C1 segment of cervical spinal cord (tissue), 14 donors: ENCODE measurements at regions not wholly inside any gene's neighbourhood (a gene's known extent, or its start where the extent isn't known, plus 50 kb on each side); places are given as distances from the start of the nearest gene placed in this dataset.
"Not testable (repeated sequence)": the region's sequence is repeated elsewhere in the genome, so short reads cannot be mapped to it uniquely, and the experiment has no call there.

Experiments used
- DNase-seq, 14 donors: peaks; one replicate each; lab custom pipeline; 2025; lab: John Stamatoyannopoulos, UW

DNA sequence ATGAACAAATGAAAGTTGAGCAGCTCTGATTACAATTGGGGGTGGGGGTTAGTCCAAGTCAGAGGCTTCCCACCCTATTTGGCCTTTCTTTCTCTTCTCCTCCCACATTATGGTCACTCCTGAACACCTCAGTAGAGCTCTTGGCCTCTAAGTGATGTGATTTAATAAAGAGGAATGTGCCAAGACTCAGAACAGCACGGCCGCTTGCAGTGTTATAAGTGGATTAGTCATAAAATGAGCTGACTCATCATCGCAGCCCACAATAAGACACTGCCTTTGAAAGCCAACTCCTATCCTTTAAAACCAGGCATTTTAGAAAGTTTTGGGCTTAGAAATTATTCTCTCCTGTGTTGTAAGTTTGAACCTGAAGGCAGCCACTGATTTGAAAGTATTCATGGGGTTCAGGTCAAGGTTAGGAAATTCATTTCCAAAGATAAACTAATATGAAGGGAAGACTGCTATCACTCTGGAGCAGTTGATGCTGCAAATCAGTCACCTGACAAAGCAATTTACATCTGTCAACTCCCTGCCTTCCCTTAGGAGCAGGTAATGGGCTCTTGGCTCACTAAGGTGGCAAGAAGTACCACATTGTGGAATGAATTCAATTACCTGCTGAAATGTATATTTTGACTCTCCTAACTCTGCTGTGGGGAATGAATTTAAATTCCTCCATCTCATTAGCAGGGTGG lies 283.6 kb upstream of the NMUR2 start:
- DNase-seq, result no peak

DNA sequence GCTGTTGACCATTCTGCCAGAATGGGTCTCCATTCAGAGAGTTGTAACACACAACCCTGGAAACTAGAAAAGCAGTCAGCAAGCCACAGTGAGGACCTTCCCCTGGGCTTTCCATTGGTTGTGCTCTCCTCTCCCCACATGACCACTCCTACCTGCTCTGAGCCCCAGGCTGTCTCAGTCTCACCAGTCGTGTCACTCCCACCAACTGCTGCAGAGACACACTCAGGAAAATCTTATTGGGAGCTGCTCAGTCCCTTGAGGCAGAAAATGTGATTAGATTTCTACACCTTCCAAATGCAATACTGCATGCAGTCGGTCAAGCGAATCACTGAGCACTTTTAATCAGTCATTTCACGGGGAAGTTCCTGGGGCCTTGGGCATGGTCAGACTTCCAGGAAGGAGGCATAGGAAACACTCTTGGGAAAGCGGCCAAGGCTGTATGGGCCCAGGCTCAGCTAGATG lies 284.2 kb upstream of the NMUR2 start:
- DNase-seq, result no peak

DNA sequence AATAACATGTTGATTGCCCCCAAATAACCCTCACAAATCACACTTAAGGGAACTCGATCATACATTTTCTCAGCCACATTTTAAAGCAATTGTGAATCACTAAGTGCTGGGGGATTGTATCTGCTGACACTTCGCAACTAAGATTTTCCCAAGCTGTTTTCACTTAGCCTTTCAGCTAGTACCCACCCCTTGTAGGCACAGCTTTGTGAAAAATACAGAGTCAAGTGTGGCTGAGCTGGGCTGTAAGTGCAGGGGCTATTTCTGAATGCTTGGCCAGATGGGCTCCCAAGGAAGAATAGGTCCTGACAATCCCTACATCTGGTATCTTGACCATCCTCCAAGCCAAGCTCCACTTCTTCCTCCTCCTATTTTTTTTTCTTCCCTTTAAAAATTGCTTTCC lies 289.2 kb upstream of the NMUR2 start:
- no peak for DNase-seq

DNA sequence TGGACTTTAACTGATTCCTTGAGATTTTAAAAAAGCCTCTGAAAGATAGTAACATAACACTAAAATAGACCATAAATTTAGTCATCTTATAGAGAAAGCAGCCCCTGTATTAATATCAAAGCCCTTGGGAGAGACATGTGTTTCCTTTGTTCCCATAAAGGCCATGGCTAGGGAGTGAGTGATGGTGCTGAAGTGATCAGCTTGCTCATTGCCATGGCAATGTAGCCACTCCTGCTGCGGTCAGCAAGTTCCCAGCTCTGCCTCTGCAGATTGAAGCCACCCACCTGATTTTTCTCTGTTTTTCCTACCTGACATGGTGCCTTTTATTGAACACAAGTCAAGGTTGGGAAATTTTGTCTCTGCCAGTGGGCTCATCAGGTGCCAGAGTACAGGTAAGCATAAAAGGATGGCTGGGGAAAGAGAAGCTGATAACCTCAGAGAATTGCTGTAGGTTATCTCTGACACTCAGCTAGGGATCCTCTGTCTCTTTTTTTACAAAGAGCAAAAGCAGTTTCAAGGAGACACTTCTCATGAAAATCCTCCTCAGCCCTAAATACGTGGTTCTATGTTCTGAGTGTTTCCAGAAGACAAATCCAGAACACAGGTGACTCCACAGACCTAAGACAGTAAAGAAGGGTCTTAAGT lies 296.3 kb upstream of the NMUR2 start:
- no peak for DNase-seq

DNA sequence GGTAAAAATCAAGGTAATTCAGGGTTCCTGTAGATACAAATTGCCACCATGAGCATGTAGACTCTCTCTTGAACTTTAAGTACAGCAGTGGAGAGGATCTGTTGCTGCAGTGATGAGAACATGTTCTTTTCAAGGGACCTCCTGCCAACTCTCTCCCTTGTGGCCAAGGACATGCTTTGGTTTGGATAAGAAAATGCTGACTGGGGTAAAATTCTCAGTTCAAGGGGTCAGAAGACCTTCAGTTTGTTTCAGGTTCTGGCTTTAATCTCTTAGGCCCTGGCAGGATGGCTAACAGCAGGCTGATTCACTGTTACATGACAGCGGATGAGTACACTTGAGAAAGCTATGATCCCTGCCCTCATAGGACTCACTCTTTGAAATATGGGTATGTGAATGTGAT lies 299.2 kb upstream of the NMUR2 start:
- no peak for DNase-seq

DNA sequence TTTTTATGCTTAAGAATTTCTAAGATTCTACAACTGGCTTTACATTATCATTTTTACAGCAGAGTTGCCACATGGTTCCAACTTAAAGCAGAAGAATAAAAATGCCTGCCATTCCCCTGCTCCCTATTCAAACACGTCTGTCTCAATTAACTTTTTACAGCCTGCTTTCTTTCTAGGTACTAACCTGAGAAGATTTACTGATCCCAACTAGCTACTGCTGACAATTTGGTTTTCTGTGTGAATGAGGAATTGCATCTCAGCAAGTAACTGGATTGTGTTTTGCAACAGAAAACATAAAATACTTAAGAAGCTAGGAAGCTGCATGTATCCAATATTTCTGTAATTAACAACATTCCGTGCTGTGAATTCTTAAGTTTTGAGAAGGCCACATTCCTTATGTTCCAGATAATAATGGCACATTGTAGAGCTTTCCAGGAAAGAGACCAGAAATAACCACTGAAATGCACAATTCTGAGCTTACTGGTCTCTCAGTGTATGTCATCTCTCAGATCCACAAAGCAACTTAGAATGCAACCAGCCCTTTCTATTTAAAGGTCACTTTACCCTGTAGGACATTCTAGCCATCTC lies 306.8 kb upstream of the NMUR2 start:
- no peak for DNase-seq

DNA sequence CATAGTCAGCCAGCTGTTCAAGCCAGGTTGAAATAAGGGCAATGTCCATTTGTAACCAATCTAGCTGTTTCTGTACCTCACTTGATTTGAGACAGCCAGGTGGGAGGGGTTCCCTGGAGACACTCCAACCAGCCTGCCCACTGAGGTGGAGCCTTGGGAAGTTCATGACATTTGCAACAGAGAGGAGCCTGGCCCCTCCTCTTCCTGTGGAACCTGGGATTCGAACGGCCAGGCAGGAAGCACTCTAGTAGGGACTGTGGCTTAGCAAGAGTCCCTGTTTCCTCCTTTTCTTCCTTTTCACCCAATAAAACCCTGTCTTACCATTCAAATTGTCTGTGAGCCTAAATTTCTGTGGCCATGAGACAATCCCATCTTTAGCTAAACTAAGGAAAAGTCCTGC lies 312.3 kb upstream of the NMUR2 start:
- DNase-seq, result no peak

DNA sequence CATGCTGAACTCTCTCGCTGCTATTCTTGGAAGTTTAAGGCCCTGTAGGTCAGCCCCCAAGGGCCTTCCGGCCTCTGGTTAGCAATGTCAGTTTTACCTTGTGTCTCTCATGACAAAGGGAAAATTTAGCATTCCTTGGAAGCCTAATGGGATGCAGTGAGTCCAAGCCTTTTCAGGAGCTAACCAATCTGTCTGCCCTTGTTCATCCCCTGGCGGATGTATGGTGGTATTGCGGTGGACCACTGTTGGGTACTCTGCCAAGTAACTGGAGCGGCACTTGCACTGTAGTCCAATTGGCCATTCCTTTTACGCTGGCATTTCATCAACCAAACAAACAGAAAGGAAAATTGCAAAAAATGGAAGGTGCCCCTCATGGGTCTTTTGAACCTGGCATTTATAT lies 318.4 kb upstream of the NMUR2 start:
- DNase-seq, result no peak

DNA sequence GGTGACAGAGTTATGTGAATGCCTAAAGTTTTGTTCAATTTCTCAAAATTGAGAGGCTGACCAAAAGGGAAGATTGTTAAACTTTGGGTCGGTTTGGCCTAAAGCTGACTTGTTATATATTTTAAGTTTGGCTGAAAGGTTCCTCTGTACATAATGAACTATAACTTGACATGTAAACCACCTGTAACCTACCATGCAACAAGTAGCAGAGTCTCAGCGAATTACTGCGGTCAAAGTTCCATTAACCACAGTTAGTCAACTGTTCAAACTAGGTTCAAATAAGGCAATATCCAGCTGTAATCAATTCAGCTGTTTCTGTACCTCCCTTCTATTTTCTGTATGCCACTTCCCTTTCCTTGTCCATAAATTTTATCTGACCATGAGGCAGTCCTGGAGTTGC lies 325.1 kb upstream of the NMUR2 start:
- DNase-seq, result no peak

DNA sequence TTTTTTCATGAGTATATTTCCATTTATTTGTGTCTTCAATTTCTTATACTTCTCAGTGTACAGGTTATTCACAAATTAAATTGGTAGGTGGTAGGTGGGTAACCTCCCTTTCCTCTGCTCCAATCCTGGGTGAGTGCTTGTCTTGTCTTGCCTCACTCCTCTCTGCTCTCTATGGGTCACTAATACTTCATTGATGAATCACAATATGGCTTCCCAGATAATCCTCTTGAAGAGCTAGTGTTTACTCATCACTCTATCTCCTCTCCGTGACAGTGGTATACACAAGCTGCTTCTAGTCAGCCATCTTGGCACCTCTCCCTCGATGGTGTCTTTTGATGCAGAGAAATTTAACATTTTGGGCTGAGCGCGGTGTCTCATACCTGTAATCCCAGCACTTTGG lies 331.8 kb upstream of the NMUR2 start:
- DNase-seq, result no peak

DNA sequence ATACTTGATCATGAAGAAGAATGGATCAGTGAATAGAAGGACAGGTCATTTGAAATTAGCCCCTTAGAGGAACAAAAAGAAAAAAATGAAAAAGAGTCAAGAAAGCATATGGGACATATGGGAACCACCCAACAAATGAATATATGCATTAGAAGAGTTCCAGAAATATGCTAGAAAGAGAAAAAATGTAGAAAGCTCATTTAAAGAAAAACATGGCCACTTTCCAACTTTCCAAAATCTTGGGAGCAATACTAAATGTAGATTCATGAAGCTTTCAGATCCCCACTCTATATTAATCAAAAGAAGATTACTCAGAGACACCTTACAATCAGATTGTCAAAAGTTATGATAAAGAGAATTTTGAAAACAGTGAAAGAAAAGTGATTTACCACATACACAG lies 334.8 kb upstream of the NMUR2 start:
- DNase-seq, result no peak

DNA sequence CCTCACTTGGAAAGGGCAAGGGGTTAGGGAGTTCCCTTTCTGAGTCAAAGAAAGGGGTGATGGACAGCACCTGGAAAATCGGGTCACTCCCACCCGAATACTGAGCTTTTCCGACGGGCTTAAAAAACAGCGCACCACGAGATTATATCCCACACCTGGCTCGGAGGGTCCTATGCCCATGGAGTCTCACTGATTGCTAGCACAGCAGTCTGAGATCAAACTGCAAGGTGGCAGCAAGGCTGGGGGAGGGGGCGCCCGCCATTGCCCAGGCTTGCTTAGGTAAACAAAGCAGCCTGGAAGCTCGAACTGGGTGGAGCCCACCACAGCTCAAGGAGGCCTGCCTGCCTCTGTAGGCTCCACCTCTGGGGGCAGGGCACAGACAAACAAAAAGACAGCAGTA lies 336.0 kb upstream of the NMUR2 start:
- DNase-seq, result not testable (repeated sequence)

DNA sequence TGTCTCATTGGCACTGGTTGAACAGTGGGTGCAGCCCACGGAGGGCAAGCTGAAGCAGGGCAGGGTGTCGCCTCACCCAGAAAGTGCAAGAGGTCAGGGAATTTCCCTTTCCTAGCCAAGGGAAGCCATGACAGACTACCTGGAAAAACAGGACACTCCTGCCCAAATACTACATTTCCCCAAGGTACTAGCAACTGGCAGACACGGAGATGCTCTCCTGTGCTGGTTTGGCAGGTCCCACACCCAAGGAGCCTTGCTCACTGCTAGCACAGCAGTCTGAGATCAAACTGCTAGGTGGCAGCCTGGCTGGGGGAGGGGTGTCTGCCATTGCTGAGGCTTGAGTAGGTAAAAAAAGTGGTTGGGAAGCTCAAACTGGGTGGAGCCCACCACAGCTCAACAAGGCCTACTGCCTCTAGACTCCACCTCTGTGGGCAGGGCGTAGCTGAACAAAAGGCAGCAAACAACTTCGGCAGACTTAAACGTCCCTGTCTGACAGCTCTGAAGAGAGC lies 382.7 kb upstream of the NMUR2 start:
- DNase-seq, result not testable (repeated sequence)

DNA sequence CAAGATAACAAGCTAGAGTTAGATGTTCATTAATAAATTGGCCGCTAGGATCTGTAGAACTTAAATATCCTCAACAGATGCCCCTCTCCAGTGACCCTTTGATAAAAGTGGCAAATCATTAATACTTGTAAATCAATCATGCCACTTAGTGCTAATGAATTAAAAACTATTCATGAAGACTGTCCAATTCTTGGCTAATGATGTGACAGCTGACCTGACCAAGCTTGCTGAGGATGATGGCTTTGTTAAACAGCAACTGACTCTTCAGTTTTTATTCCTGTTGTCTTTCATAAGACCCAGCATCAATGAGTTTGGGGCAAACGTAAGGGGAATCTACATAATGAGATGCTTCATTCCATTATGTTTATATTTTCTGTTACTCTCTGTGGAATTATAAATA lies 396.8 kb upstream of the NMUR2 start:
- DNase-seq, result no peak

DNA sequence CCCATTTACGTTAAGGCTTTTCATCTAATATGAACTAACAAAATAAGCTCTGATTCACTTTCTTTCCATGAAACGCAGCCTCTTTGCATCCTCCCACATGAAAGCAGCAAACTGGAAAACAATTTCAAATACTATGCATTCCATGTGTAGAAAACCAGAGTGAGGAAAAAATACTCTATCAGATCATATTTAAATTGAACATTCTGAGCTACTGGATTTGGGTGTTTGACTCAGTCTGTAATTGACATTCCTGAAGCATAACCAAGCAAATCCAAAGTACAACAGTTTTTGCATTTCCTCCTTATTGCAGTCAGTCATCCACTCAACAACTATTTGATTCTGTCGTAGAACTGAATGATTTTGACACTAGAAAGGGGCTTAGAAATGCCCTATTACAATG lies 399.1 kb upstream of the NMUR2 start:
- no peak for DNase-seq

DNA sequence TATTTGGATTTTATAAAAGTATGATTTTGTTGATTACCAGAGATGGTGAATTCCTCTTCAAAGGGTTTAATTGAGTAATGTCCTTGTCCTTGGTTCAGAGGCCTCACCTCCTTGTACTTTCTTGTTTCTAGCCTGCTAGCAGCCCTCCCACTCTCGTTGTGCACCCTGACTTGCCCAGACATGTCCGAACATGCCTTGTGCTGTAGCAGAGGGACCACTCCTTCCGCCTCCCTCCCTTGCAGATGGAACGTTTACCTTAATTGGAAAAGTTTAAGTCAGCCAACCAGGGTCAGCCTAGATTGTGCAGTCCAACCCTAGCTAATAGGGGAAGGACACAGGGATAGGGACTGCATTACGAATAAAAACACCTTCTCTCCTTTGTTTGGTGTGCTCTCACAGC lies 406.9 kb upstream of the NMUR2 start:
- DNase-seq, result no peak

DNA sequence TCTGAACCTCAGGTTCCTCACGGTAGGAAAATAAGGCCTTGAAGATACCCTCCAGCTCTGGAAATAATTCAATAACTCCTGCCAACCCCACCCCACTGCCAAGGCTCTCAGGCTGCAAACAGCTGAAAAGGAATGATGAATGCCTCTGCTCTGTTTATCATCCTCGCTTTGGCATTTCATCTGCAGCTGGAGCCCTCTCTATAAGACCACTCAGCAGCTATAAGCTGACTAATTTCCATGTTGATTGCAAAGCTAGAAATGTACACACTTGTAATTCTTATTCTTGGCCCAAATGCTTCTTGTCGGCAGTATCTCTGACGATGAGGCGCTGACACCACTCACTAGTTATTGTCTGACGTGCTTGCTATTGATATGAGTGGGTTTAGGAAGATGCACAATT lies 408.4 kb upstream of the NMUR2 start:
- DNase-seq, result no peak

DNA sequence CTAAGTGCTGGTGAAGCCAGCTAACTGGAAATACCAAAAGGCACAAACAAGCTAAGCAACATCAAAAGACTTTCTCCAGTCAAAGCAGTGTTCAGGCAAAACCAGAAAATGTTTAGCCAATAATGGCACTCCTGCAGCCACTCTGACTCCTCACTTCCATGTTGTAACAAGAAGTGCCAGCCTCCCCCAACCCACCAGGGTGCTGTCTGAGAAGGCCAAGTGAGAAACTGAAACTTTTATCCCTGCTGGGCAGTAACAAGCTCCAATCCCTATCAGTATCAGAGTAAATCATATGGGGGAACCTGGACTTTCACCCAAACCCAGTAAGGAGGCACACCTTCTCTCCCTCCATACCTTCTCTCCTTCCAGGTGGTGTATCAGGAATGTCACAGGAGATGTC lies 414.8 kb upstream of the NMUR2 start:
- DNase-seq, result no peak

DNA sequence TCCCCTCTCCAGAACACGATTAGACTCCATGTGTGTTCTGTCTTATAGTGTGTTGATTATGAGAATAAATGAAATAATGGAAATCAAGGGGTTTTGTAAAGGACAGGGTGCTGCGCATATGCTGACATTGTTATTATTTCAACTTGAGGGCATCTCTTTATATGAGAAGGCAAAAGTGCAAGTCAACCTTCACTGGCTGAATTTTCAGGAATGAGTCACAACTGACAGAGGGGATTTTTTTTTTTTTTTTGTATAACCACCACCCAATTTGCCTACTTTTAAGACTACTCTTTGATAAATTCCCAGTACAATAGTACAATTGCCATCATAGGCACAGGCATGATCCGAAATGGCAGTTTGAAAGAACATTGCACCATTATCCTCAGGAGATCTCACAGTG lies 419.2 kb upstream of the NMUR2 start:
- DNase-seq, result no peak

DNA sequence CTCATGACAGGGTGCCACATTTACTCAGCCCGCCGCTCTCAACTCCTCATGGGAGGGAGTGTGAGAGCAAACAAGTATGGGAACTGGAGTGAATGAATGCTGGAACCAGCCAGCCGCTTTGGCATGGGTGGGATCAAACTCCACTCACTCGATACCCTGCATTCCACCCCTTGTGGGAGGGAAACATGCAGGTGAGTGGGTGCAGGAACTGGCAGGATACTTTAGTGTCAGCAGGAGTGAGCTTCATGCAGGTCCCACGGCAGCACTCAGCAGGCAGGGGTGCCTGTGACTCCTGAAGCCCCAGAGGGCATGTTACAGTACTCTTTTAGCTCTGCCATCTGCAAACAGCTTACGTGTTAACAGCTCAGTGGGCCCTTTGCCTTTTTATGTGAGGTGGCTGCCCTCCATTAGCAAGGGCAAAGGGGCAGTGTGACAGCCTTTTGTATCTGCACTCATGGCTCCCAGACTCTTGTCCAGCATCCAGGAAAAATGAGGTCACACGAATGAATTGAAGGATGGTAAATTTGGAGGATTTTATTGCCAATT lies 433.2 kb upstream of the NMUR2 start:
- DNase-seq, result no peak

DNA sequence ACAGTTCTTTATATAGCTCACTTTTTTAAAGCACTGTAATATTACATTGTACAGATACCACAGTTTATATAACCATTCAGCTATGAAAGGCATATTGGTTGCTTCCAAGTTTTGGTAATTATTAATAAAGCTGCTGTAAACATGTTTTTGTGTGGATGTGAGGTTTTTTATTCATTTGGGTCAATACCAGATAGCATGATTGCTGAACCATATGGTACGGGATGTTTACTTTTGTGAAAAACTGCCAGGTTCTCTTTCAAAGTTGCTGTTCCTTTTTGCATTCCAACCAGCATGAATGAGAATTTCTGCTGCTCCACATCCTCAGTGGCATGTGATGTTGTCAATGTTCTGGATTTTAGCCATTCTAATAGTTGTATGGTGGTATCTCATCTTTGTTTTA lies 439.6 kb upstream of the NMUR2 start:
- DNase-seq, result no peak

DNA sequence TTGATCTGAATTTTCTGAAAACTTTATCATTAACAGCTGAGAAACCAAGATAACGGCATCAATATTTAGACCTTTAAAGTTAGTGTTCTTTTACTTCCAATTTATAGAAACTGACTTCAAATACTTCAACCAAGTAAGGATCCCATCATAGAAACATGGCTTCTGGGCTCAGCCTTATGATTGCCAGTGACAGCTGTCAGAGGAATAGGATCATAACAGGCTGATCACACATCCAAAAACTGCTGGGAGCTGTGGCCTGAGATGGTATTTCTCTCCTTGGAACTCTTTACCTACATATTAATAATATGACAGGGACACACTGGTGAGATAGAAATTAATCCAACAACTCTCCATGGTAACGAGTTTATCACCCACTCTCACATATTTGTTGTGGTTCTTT lies 448.3 kb upstream of the NMUR2 start:
- DNase-seq, result no peak

DNA sequence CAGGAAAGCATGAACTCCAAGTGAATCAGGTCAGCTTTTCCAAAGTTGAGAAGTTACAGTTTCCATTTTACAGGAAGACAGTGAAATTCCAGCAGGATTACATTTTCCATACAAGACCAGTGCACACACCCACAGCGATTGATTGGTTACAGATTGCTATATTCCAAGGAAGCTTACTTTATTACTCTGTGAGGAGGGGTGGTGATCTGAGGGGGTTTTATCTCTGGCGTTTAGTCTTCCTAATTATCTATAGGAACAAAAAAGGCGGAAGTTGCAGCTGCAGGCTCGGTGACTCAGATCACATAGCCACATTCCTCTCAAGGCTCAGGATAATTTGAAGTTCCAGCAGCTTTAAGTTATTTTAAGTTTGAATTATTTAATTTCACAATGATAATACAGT lies 450.4 kb upstream of the NMUR2 start:
- DNase-seq, result no peak
